VCaP (cell line): ENCODE measurements at regions not wholly inside any gene's neighbourhood (a gene's known extent, or its start where the extent isn't known, plus 50 kb on each side); places are given as distances from the start of the nearest gene placed in this dataset.
A peak's percentile ranks its signal among the peaks of the same experiment; 100 is the strongest.

Experiments used
- H3K27ac ChIP-seq: fragments of 450-650 bp; 2 replicates; pipeline ENCODE4 v1.5.1; 2017
- CTCF ChIP-seq: fragments of 450-650 bp; conservative IDR thresholded peaks from 2 replicates; pipeline ENCODE4 v1.5.1; 2017; ENCODE audit warnings: mild to moderate bottlenecking, moderate library complexity

GRCh38 chr15:45914425-45914824 lies 279.6 kb downstream of the SQOR start:
- no peak for TF ChIP-seq CTCF
- no peak overlapping the region for H3K27ac ChIP-seq

GRCh38 chr15:45918839-45919238 lies 284.0 kb downstream of the SQOR start:
- H3K27ac ChIP-seq = no peak overlapping the region
- TF ChIP-seq CTCF = no peak

- no peak overlapping the region for H3K27ac ChIP-seq
- TF ChIP-seq CTCF = no peak
Measured at GRCh38 chr15:45919806-45920205, 285.0 kb downstream of the SQOR start.

- no peak for TF ChIP-seq CTCF
- peak overlapping the region; percentile 59 for H3K27ac ChIP-seq
Measured at GRCh38 chr15:45921376-45921775, 286.5 kb downstream of the SQOR start.

- H3K27ac ChIP-seq = peak overlapping the region; percentile 59
- TF ChIP-seq CTCF = no peak
Measured at GRCh38 chr15:45921978-45922377, 287.1 kb downstream of the SQOR start.

GRCh38 chr15:45941367-45941766 lies 306.5 kb downstream of the SQOR start:
- TF ChIP-seq CTCF = no peak
- H3K27ac ChIP-seq = no peak overlapping the region

GRCh38 chr15:45943240-45943639 lies 308.4 kb downstream of the SQOR start:
- no peak overlapping the region for H3K27ac ChIP-seq
- TF ChIP-seq CTCF = no peak

- H3K27ac ChIP-seq = no peak overlapping the region
- TF ChIP-seq CTCF = no peak
Measured at GRCh38 chr15:45946111-45946510, 311.3 kb downstream of the SQOR start.
